Jurkat, Clone E6-1 (cell line): ENCODE measurements at regions not wholly inside any gene's neighbourhood (a gene's known extent, or its start where the extent isn't known, plus 50 kb on each side); places are given as distances from the start of the nearest gene placed in this dataset.
"Not testable (repeated sequence)": the region's sequence is repeated elsewhere in the genome, so short reads cannot be mapped to it uniquely, and the experiment has no call there.

ENCODE experiments used
- DNase-seq: peaks from one replicate; pipeline ENCODE4 v3.0.0-alpha.2; 2011; ENCODE audit warnings: low read depth, low spot score
- H3K4me3 ChIP-seq: 2 replicates; pipeline ENCODE4 v1.5.1; 2011; ENCODE audit warnings: mild to moderate bottlenecking, low read length, control low read depth, moderate library complexity

GRCh38 chr11:14573539-14574057 is 53.4 kb upstream of the PSMA1 start:
- H3K4me3 ChIP-seq, DNase-seq: not testable (repeated sequence)

DNA sequence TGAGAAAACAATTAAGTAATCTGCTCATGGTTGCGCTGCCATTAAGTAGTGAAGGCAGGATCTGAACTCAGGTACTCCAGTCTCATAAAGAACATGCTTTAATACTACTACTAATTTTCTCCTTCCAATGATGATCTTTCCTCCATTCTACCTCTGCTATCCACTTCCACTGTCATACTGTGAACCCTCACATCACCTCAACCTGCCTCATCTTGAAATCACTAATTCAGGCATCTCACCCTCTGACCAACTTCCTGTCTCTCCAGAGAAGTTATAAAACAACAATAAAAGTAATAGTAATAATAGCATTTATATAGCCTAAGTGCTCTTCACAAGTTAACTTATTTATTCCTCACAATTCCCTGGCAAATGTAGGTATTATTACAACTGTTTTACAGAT is 57.1 kb upstream of the PSMA1 start:
- H3K4me3 ChIP-seq: no peak overlapping the region
- no peak for DNase-seq

DNA sequence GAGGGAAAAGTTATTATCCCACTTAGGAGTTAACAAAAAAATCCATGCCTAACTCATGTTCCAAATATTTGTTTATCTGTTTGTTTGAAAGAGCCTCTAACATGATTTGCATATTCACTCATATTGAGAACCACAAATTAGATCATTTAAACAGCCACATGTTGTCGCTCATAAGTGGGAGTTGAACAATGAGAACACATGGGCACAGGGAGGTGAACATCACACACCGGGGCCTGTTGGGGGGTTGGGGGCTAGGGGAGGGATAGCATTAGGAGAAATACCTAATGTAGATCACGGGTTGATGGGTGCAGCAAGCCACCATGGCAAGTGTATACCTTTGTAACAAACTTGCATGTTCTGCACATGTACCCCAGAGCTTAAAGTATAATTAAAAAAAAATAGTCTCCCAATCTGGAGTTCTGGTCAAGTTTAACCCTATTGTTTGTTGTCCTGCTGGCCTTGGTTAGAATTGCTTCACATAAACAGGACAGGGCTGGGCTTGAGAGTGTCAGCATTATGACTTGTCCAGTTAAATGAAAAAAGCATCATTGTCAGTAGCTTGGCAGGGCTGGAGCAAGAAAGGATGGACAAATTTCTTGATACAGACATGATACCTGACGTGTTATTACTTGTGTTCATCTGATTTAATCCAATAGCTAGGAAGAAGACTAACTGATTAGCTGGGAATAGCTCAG is 57.8 kb upstream of the PSMA1 start:
- no peak overlapping the region for H3K4me3 ChIP-seq
- no peak for DNase-seq

- DNase-seq: peak; percentile 91
- no peak overlapping the region for H3K4me3 ChIP-seq
Measured at GRCh38 chr11:14578541-14578956, 58.4 kb upstream of the PSMA1 start.

DNA sequence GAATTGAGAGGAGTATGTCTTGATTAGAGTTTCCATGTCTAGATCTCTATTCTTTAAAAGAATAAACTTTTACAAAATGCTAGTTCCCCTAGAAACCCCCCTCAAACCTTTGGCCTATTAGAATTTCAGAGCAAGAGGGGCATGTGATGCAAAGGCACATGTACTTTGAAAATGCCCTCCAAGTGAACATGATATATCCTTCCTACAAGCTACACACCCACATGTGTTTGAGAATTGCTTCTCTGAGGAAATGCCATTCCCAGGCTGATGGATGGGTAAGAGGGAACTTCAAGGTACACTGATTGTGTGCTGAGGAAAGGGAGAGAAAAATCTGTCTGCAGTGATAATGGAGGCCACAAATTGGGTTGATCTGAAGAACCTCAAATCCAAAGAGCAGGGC is 59.5 kb upstream of the PSMA1 start:
- H3K4me3 ChIP-seq: no peak overlapping the region
- no peak for DNase-seq

DNA sequence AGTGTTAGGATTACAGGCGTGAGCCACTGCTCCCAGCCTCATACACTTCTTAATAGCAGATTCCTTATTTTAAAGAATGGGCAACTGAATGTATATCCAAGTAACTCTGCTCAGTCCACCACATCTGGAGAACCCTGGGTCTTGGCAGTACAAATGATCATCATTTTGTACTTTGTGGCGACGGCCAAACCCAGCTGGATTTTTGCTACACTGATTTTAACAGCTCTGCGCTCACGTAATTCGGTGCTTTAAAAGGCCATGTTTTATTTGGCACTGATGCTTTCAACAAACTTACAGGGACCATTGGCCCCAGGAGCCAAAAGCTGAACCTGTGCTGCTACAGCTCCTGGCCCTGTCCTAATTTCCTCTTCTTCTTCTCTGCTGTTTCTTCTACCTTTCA is 60.8 kb upstream of the PDE3B start:
- no peak for DNase-seq
- H3K4me3 ChIP-seq: no peak overlapping the region

DNA sequence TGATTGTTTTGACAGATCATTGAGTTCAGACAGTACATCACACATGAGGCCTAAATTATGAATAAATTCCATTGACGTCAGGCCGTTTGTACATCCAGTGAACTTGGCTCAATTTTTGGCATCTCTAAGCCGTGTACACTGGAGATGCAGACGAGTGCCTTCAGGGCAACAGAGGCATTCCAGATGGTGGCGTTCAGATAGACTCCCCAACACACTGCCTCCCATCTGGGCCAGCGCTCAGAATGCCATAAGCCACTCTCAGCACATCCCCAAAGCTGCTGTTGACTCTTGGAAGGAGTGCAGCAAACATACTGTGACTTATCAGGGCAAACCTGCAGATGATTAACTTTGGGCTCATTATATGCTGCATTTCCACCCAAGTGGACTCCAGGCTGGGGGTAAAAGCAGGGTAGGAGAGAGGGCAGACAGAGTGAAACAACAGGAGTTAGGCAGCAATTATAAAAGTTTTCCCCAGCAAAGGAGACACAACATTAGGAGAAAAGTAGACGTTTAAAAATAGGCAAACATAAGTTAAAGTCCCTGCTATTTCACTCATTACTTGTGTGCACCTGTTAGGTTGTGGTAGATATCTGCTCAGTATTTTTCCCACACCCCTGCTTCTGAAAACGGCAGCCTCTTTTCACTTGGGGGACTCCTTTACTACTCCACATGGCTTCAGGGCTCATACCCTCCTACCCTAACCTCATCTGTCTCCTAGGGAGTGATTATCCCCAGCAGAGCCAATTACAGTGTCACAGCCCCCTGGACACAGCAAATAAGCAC is 60.2 kb upstream of the PDE3B start:
- peak; percentile 29 for DNase-seq
- H3K4me3 ChIP-seq: no peak overlapping the region

- no peak overlapping the region for H3K4me3 ChIP-seq
- no peak for DNase-seq
Measured at GRCh38 chr11:14584035-14584363, 59.6 kb upstream of the PDE3B start.

GRCh38 chr11:14584595-14584994 is 59.0 kb upstream of the PDE3B start:
- no peak for DNase-seq

GRCh38 chr11:14585438-14585837 is 58.2 kb upstream of the PDE3B start:
- DNase-seq: no peak
- H3K4me3 ChIP-seq: no peak overlapping the region

More at GRCh38 chr11:14584595-14584994, 59.0 kb upstream of the PDE3B start:
- H3K4me3 ChIP-seq: no peak overlapping the region

DNA sequence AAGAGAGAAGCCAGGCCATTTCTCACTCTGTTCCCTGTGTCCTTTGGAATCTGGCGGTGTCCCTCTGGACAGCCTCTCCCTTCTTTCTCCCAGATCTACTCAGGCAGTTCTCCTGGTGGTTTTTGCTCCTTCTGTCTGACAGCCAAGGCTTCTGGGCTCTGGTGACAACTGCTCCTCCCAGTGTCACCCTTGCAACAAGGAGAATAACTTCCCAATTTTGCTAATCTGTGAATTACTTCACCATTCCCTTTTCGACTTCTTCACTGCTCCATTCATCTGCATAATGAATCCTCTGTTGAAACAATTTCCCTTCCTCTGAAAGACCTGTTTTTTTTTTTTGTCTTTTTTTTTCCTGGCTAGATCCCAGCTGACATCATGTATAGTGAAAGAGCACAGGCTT is 56.3 kb upstream of the PDE3B start:
- no peak overlapping the region for H3K4me3 ChIP-seq
- no peak for DNase-seq

GRCh38 chr11:14588681-14589080 is 54.9 kb upstream of the PDE3B start:
- DNase-seq: no peak

GRCh38 chr11:14589421-14589820 is 54.2 kb upstream of the PDE3B start:
- H3K4me3 ChIP-seq: no peak overlapping the region
- no peak for DNase-seq

More at GRCh38 chr11:14588681-14589080, 54.9 kb upstream of the PDE3B start:
- H3K4me3 ChIP-seq: no peak overlapping the region

GRCh38 chr11:14591046-14591445 is 52.6 kb upstream of the PDE3B start:
- DNase-seq, H3K4me3 ChIP-seq: not testable (repeated sequence)

GRCh38 chr11:14593671-14594070 is 49.9 kb upstream of the PDE3B start:
- no peak overlapping the region for H3K4me3 ChIP-seq
- DNase-seq: no peak
